K562 (cell line): ENCODE measurements at regions not wholly inside any gene's neighbourhood (a gene's known extent, or its start where the extent isn't known, plus 50 kb on each side); places are given as distances from the start of the nearest gene placed in this dataset.

Source experiments
- ATAC-seq: fragments of 200-7000 bp; cut with Tn5 transposase; 3 replicates; pipeline ENCODE4 v1.9.1; 2020; ENCODE audit warnings: moderate library complexity
- BruUV-seq: library from RNA; stranded (reverse); fragments of 400-500 nt; replicated peaks from 2 replicates; lab custom pipeline; 2021; lab: Mats Ljungman, UMichigan
- CTCF ChIA-PET: fragments of 300-600 bp; formaldehyde crosslinking; extraction: SDS; loops from one replicate; lab custom pipeline; 2021; ENCODE audit warnings: low intra/inter-chr PET ratio; lab: Yijun Ruan, JAX
- POLR2A ChIA-PET: fragments of 300-600, 350-650 bp; sonication (Branson Sonifier 250); formaldehyde crosslinking; extraction: SDS; loops from one replicate; lab custom pipeline; 2021; ENCODE audit warnings: antibody characterized with exemption, inconsistent platforms; lab: Yijun Ruan, JAX
- DNase-seq, 4 experiments: peaks; one replicate each; pipeline versions ENCODE4 v3.0.0 to v3.0.0-alpha.2; 2011 to 2018; ENCODE audit warnings: low spot score in 3 of 4, mixed read lengths in 3 of 4; ENCODE audit errors: extremely low read depth in 1 of 4
- FAIRE-seq: peaks from 2 replicates; lab custom pipeline; 2011; peaks lifted over from hg19 to GRCh38; lab: Jason Lieb, UNC
- H2AFZ ChIP-seq: 2 replicates; pipeline ENCODE4 v1.6.0; 2011; ENCODE audit warnings: low read depth, low read length, control low read depth, inconsistent platforms
- H3K27ac ChIP-seq: fragments of 200-600 bp; 3 replicates; pipeline ENCODE4 v1.8.0; 2011; ENCODE audit warnings: low read depth, mild to moderate bottlenecking, control low read depth, inconsistent platforms, low read length, moderate library complexity, mixed read lengths; ENCODE audit errors: extremely low read depth
- H3K27me3 ChIP-seq, 2 experiments: fragments of 300-600 bp in 1 of 2; 2 replicates in 1 of 2; 3 replicates in 1 of 2; pipeline versions ENCODE4 v1.6.0 to v1.8.0; 2011; ENCODE audit warnings: inconsistent platforms in 2 of 2, low read length in 2 of 2, mild to moderate bottlenecking in 1 of 2, mixed read lengths in 1 of 2, moderate library complexity in 1 of 2; ENCODE audit not compliant: control insufficient read depth in 2 of 2, insufficient read depth in 2 of 2
- H3K36me3 ChIP-seq: fragments of 300-600 bp; 3 replicates; pipeline ENCODE4 v1.8.0; 2011; ENCODE audit warnings: mild to moderate bottlenecking, low read length, inconsistent platforms; ENCODE audit not compliant: control insufficient read depth, insufficient read depth
- H3K4me1 ChIP-seq, 2 experiments: fragments of 200-600 bp in 1 of 2; replicated peaks in 1 of 2; 2 replicates in 1 of 2; 3 replicates in 1 of 2; pipeline versions ENCODE4 v1.5.1 to v1.8.0; 2011; ENCODE audit warnings: inconsistent platforms in 2 of 2, low read length in 2 of 2, mild to moderate bottlenecking in 1 of 2, mixed read lengths in 1 of 2, moderate library complexity in 1 of 2; ENCODE audit not compliant: control insufficient read depth in 2 of 2, insufficient read depth in 2 of 2
- H3K4me2 ChIP-seq: 2 replicates; pipeline ENCODE4 v1.6.1; 2011; ENCODE audit warnings: low read length, control low read depth, inconsistent platforms, mixed read lengths; ENCODE audit not compliant: insufficient read depth
- H3K4me3 ChIP-seq: fragments of 200-600 bp; sonication (generic), shearing (Covaris generic); 2 replicates; pipeline ENCODE4 v1.5.1; 2016; ENCODE audit warnings: control low read depth, inconsistent platforms
- H3K79me2 ChIP-seq: fragments of 200-600 bp; 3 replicates; pipeline ENCODE4 v1.8.0; 2011; ENCODE audit warnings: low read length, inconsistent platforms; ENCODE audit not compliant: control insufficient read depth, insufficient read depth
- H3K9ac ChIP-seq, 2 experiments: 2 replicates each; pipeline versions ENCODE4 v1.6.0 to v1.6.1; 2011; ENCODE audit warnings: low read depth in 2 of 2, low read length in 2 of 2, control low read depth in 1 of 2, inconsistent platforms in 1 of 2, mild to moderate bottlenecking in 1 of 2, mixed read lengths in 1 of 2; ENCODE audit not compliant: insufficient read depth in 1 of 2
- H3K9me1 ChIP-seq: one replicate; pipeline ENCODE4 v1.6.0; 2011; ENCODE audit warnings: inconsistent platforms, mild to moderate bottlenecking, low read length, moderate library complexity; ENCODE audit not compliant: control insufficient read depth, insufficient read depth
- H3K9me3 ChIP-seq: replicated peaks from 2 replicates; pipeline ENCODE4 v1.5.1; 2011; ENCODE audit warnings: low read depth, low read length, inconsistent platforms; ENCODE audit not compliant: control insufficient read depth, insufficient read depth
- H4K20me1 ChIP-seq: replicated peaks from 2 replicates; pipeline ENCODE4 v1.6.1; 2011; ENCODE audit warnings: low read length, inconsistent platforms, mixed read lengths; ENCODE audit not compliant: control insufficient read depth, insufficient read depth
- ATF6 ChIP-seq: sonication (generic); formaldehyde crosslinking; IDR thresholded peaks from 2 replicates; pipeline ENCODE4 v1.4.0; 2020; ENCODE audit warnings: mild to moderate bottlenecking, missing genetic modification reagents
- U2AF1 ChIP-seq: fragments of 200-400 bp; formaldehyde crosslinking; optimal IDR thresholded peaks from 2 replicates; pipeline ENCODE3; 2017; ENCODE audit warnings: mild to moderate bottlenecking, low read depth, low read length, moderate library complexity
- ZNF717 ChIP-seq: fragments of 250-450 bp; sonication (Bioruptor Pico); IDR thresholded peaks from 2 replicates; pipeline ENCODE4 v1.5.0; 2021
- WGBS: fragments of 100-300 bp; shearing (Covaris generic); methylation state at CpG from one replicate; pipeline ENCODE4 v1.1.6; 2016; ENCODE audit warnings: low coverage, mixed read lengths; ENCODE audit not compliant: insufficient coverage; ENCODE audit errors: missing lambda C conversion rate; 5-methylcytosine and 5-hydroxymethylcytosine counted together
- in situ Hi-C: fragments of 300-500 bp; cut with MboI; formaldehyde crosslinking; loops from 4 replicates; pipeline ENCODE4 v1.15.0; 2018; ENCODE audit warnings: inconsistent platforms, mixed read lengths
- intact Hi-C: fragments of 100-400 bp; cut with micrococcal nuclease; formaldehyde crosslinking; loops from 2 replicates; pipeline ENCODE4 v1.14.2; 2022
- TF ChIP-seq, protein P1 (sequence below): fragments of 250-450 bp; sonication (Bioruptor Pico); IDR thresholded peaks from 2 replicates; pipeline ENCODE4 v1.4.0; 2020
- TF ChIP-seq, protein P2 (sequence below): fragments of 450-650 bp; IDR thresholded peaks from 2 replicates; pipeline ENCODE4 v1.6.1; 2018; ENCODE audit not compliant: partially characterized antibody
- TF ChIP-seq, protein P3 (sequence below): fragments of 450-650 bp; IDR thresholded peaks from 2 replicates; pipeline ENCODE4 v1.6.1; 2016; ENCODE audit warnings: borderline replicate concordance

GRCh38 chr14:95385701-95386100, 66.0 kb upstream of the CLMN start (continued):
- no peak for TF ChIP-seq U2AF1
- TF ChIP-seq, protein P1, sequence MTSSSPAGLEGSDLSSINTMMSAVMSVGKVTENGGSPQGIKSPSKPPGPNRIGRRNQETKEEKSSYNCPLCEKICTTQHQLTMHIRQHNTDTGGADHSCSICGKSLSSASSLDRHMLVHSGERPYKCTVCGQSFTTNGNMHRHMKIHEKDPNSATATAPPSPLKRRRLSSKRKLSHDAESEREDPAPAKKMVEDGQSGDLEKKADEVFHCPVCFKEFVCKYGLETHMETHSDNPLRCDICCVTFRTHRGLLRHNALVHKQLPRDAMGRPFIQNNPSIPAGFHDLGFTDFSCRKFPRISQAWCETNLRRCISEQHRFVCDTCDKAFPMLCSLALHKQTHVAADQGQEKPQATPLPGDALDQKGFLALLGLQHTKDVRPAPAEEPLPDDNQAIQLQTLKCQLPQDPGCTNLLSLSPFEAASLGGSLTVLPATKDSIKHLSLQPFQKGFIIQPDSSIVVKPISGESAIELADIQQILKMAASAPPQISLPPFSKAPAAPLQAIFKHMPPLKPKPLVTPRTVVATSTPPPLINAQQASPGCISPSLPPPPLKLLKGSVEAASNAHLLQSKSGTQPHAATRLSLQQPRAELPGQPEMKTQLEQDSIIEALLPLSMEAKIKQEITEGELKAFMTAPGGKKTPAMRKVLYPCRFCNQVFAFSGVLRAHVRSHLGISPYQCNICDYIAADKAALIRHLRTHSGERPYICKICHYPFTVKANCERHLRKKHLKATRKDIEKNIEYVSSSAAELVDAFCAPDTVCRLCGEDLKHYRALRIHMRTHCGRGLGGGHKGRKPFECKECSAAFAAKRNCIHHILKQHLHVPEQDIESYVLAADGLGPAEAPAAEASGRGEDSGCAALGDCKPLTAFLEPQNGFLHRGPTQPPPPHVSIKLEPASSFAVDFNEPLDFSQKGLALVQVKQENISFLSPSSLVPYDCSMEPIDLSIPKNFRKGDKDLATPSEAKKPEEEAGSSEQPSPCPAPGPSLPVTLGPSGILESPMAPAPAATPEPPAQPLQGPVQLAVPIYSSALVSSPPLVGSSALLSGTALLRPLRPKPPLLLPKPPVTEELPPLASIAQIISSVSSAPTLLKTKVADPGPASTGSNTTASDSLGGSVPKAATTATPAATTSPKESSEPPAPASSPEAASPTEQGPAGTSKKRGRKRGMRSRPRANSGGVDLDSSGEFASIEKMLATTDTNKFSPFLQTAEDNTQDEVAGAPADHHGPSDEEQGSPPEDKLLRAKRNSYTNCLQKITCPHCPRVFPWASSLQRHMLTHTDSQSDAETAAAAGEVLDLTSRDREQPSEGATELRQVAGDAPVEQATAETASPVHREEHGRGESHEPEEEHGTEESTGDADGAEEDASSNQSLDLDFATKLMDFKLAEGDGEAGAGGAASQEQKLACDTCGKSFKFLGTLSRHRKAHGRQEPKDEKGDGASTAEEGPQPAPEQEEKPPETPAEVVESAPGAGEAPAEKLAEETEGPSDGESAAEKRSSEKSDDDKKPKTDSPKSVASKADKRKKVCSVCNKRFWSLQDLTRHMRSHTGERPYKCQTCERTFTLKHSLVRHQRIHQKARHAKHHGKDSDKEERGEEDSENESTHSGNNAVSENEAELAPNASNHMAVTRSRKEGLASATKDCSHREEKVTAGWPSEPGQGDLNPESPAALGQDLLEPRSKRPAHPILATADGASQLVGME (CRISPR knock-in tag), result no peak
- TF ChIP-seq, all 486 proteins: peak for 0

DNA sequence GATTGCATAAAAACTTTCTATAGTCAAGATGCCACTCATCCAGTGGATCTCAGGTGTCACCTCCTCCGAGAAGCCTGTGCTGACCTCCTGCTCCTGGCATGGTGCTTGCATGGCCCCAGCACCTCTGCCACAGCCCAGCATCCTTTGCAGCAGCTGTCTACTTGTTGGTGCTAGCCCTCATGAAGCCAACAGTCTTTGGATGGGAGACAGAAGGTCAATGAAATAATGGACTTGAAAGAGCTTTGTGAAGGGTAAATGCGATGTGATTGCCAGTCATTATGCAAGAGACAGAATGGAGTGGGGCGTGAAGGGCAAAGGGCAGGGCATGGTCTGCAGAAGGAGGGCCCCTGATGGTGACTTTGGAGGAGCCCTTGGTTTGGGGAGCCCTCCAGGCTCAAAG, 63.0 kb upstream of the CLMN start:
- no peaks in the 10 kb centered on the region for H3K79me2 ChIP-seq
- no peak overlapping the region for H3K4me3 ChIP-seq
- H3K9ac ChIP-seq, result no peak overlapping the region
- H3K36me3 ChIP-seq, result no peaks in the 10 kb centered on the region
- peaks cover 0 to 19% of the 10 kb centered on the region in 2 experiments; a peak in 3 of 5 replicates for H3K27me3 ChIP-seq
- CTCF ChIA-PET, result no interaction called here
- in situ Hi-C loops (no loop called here), intact Hi-C loops (no loop called here)
- no peak overlapping the region for H3K4me2 ChIP-seq
- ATAC-seq (no peak), DNase-seq (no peak), FAIRE-seq (no peak)
- peaks cover 0 to 6% of the 10 kb centered on the region in 2 experiments; a peak in 2 of 5 replicates for H3K4me1 ChIP-seq
- no TSS peak for BruUV-seq
- POLR2A ChIA-PET, result no interaction called here
- H4K20me1 ChIP-seq, result no peaks in the 10 kb centered on the region
- H2AFZ ChIP-seq, result no peak overlapping the region
- H3K9me3 ChIP-seq, result no peaks in the 10 kb centered on the region
- WGBS, result 0% methylated on average over 2 of the region's 3 CpGs
- H3K9me1 ChIP-seq, result no peaks in the 10 kb centered on the region
- H3K27ac ChIP-seq, result no peak overlapping the region
- TF ChIP-seq ATF6 (CRISPR knock-in tag) (no peak), ZNF717 (CRISPR knock-in tag) (no peak)
- TF ChIP-seq, protein P2, sequence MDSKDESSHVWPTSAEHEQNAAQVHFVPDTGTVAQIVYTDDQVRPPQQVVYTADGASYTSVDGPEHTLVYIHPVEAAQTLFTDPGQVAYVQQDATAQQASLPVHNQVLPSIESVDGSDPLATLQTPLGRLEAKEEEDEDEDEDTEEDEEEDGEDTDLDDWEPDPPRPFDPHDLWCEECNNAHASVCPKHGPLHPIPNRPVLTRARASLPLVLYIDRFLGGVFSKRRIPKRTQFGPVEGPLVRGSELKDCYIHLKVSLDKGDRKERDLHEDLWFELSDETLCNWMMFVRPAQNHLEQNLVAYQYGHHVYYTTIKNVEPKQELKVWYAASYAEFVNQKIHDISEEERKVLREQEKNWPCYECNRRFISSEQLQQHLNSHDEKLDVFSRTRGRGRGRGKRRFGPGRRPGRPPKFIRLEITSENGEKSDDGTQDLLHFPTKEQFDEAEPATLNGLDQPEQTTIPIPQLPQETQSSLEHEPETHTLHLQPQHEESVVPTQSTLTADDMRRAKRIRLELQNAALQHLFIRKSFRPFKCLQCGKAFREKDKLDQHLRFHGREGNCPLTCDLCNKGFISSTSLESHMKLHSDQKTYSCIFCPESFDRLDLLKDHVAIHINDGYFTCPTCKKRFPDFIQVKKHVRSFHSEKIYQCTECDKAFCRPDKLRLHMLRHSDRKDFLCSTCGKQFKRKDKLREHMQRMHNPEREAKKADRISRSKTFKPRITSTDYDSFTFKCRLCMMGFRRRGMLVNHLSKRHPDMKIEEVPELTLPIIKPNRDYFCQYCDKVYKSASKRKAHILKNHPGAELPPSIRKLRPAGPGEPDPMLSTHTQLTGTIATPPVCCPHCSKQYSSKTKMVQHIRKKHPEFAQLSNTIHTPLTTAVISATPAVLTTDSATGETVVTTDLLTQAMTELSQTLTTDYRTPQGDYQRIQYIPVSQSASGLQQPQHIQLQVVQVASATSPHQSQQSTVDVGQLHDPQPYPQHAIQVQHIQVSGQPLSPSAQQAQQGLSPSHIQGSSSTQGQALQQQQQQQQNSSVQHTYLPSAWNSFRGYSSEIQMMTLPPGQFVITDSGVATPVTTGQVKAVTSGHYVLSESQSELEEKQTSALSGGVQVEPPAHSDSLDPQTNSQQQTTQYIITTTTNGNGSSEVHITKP, result no peak
- TF ChIP-seq, protein P3, sequence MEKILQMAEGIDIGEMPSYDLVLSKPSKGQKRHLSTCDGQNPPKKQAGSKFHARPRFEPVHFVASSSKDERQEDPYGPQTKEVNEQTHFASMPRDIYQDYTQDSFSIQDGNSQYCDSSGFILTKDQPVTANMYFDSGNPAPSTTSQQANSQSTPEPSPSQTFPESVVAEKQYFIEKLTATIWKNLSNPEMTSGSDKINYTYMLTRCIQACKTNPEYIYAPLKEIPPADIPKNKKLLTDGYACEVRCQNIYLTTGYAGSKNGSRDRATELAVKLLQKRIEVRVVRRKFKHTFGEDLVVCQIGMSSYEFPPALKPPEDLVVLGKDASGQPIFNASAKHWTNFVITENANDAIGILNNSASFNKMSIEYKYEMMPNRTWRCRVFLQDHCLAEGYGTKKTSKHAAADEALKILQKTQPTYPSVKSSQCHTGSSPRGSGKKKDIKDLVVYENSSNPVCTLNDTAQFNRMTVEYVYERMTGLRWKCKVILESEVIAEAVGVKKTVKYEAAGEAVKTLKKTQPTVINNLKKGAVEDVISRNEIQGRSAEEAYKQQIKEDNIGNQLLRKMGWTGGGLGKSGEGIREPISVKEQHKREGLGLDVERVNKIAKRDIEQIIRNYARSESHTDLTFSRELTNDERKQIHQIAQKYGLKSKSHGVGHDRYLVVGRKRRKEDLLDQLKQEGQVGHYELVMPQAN, result no peak
